ACHN (cell line): ENCODE measurements at regions not wholly inside any gene's neighbourhood (a gene's known extent, or its start where the extent isn't known, plus 50 kb on each side); places are given as distances from the start of the nearest gene placed in this dataset.

ENCODE experiments used
- DNase-seq: peaks from one replicate; pipeline ENCODE4 v3.0.0-alpha.2; 2015
- in situ Hi-C: cut with HindIII; loops from 2 replicates; pipeline ENCODE4 v1.10.0; 2017; ENCODE audit warnings: low sequenced_read_pairs, low pct_ligation_motif_present, low pct_unique_long_range_greater_than_20kb

DNA sequence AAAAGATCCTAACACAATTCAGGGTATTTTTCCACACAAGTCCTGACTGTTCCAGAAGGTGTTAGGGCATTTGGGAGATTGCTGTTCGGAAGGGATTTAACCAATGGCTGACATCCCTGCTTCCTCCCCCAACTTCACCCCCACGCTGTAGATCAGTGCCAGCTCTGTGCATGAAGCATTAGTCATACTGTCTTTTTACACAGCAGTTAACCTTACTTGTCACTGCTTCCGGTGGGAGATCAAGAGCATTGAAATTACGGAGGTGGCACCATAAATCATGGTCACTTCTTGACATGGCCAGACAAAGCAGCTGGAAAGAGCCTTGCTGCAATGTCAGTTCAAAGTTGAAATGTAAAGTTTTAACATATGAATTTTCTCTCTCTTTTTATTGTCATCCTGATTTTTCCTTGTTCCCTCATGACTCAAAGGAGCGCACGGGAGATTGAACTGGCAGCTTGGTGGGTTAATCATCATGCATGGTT lies 70.2 kb downstream of the HRH4 start:
- peak; percentile 47 for DNase-seq
- in situ Hi-C loops: no loop called here

DNA sequence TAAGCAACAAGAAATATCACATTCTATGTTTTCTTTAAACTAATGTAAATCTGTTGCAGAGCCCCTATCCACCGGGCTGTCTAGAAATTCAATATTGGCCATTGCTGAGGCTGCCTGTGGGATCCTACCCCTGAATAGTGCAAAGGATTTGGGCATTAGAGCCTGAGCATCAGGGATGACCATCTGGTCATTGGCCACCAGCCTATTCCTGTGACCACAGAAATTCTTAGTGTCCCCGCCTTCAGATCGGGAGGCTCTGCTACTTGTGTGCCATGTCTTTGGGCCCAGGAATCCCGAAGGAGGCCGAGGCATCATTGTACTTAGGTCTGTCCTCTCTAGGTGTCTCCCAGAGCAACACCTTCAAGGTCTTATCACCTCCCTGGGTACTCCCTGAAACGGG lies 73.8 kb downstream of the HRH4 start:
- no peak for DNase-seq
- in situ Hi-C loops: no loop called here

DNA sequence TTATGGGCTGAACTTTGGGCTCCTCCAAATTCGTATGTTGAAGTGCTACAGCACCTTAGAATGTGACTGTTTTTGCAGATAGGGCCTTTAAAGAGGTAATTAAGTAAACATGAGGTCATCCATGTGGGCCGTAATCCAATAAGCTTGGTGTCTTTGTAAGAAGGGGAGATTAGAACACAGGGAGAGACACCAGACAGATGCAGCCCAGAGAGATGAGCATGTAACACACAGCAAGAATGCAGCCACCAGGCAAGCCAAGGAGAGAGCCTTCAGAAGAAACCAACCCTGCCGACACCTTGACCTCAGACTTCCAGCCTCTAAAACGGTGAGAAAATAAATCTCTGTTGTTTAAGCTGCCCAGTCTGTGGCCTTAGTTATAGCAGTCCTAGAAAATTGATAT lies 74.3 kb downstream of the HRH4 start:
- in situ Hi-C loops: no loop called here
- no peak for DNase-seq

DNA sequence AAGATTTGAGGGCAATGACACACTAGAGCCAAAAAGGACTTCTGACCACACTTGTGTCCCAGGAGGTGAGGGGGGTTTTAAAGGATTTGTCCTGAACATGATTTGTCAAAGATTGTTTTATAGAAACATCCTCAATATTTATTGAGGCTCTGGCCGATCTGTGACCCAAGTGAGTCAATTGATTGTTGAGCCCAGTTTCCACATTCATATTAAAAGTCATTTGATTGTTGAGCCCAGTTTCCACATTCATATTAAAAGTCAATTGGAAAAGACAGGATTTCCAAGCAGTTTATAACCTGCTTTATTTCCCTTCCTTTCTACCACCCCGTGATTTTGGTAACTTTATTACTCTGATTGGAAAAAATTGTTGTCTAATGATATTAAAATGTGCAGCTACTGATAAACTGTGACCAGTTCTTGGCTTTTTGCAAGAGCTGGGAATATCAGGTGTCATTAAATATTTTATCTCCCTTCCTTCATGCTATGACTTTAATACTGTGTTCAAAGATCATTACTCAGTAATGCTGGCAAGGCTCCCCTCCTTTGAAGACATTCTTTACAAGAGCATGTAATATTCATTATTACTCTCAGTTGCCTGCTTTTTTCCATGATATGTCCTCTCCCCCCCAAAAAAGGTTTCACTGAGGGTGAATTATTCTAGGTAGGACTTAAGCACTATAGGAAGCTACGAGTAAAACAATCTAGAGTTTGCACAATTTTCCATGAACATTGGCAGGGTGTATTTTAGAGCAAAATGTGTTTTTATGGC lies 75.3 kb downstream of the HRH4 start:
- in situ Hi-C loops: no loop called here
- no peak for DNase-seq

DNA sequence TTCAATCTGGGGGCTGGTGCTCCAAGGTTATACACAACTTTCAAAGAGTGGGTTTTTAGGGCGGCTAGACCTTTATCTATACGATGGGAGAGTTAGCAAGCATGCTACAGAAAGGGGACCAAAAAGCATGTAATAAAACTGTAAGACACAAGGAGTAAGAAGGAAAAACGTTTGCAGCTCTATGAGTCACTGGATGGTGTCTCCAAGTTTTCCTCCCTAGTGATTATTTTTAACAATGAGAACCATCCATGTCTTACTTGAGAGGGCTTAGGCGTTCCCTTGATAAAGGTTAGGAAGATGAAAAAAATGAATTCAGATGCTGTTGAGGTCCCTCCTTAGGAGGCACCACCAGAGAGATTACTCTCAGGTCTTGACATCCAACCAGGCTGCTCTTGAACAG lies 75.9 kb downstream of the HRH4 start:
- in situ Hi-C loops: no loop called here

DNA sequence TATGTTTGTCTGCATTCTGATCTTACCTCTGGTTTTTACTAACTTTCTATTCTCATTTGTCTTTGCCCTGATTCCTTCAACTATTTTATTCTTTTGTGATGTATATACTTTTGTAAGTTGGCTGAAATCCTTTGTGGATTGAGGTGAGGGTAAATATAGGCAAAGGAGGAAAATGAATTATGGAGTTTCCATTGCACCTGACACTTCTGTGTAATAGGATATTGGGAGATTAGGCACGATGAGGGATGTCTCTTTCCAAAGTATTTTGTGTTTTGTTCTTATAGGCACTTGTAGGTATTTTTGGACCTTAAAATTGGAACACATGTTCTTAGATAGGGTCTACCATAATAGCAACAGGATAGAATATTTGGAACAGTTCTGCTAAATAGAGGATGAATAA lies 76.4 kb downstream of the HRH4 start:
- no peak for DNase-seq
- in situ Hi-C loops: no loop called here

More for the DNA sequence above, 75.9 kb downstream of the HRH4 start:
- DNase-seq: no peak

DNA sequence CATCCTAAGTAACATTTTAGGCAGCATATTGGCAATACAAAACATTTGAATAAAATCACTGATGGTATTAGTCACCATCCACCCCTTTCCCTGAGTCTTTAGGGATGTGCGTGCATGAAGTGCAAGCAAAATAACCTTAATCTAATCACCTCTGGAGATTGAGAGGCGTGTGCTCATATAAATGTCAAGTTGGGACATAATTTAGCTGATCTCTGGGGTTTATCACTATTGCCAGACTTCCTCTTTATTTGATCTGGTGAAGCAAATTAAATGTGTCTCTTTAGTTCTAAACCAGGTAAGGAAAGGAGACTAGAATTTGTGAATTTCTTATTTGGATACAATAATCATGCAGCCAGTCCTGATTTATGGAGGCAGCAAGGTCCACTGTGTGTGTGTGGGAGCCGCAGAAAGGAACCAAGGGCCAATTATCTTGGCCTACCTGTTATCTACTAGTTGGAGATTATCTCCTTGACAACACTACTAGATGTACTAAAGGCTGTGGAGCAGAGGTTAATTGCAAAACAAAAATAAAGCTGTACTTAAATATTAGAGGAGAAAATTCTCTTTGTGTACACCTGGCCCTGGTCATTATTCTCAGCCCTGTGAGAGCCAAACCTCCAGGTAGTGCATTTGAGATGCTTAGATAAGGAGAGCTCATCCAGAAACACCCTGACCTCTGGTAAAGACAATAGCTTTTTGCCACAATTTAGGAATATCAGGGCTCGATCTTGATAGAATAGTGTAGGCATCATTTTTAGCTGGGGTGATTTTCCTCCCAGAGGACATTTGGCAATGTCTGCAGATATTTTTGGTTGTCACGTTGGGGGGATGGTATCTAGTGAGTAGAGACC lies 78.2 kb downstream of the HRH4 start:
- in situ Hi-C loops: no loop called here
- DNase-seq: no peak

DNA sequence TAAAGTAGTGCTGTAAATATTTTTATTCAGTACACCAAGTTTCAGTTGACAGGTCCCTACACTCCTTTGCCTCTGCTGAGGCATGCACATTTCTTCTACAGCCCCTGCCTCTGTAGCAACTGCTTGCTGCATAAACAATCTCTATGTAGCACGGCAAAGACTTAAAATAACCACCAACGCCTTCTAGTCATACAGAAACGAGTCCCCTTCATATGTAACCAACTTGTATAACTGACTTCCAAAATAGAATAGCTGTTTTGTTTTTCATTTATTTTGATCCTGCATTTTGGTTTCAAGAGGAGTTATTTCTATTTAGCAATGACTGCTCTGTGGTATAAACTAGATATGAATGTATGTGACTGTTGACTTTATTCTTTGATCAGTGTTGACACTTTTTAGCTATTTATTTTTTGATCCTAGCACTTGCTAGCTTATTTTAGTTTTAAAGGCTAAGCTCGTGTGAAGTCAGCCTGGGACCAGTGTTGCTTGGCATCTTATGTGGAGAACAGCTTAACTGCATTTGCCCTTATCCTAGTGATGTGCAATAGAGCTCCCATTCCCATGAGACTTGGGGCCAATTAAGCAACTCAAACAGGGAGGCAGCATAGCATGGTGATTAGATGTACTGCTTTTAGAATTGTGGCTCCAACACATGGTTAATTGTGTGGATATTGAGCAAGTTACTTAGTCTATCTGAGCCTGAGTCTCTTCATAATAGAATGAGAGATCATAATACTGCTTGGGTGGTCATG lies 79.6 kb downstream of the HRH4 start:
- in situ Hi-C loops: no loop called here
- DNase-seq: no peak

DNA sequence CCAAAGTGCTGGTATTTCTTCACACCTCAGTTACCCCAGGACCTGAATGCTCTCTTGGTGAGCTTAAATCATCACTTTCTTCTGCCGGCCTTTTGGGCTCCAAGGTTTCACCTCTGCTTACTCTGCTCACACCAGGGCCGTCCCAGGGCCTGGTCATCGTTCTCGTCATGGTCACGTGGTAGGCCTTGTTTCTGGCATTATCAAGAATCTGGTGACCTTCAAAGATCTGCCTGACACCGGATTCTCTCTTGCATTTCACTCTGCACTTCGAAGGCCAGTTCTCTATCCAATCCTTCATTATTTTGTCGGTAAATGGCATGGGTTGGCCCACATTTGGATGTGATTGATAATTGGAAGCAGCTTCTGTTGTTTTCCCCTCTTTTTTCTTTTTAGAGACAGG lies 80.5 kb downstream of the HRH4 start:
- in situ Hi-C loops: no loop called here
- DNase-seq: no peak

DNA sequence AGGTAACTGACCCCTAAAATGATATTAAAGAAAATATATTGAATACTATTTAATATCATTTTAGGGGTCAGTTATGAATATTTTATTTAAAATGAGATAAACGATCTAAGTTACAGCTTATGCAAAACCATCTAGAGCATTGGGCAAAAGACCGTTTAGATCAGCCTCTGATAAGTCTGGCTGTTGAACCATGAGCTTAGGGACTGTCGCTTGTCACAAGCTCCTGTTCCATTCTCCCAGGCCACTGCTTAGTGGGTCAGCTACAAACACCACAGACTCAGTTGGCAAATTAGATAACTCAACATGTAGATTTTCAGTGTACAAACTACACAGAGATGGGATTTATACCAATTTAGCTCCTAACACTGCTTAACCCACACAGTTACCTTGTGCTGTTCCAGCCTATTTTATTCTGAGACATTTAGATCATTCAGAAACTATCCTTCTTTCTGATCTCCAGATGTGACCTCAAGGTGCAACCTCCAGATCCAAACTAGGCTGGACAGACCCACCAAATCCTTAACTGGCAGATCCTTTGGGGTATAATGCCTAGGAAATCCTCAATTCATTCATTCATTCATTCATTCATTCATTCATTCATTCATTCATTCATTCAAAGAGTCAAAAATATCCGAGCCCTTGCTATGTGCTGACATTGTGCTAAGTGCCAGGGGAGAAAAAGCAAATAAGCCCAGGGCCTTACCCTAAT lies 82.8 kb downstream of the HRH4 start:
- in situ Hi-C loops: no loop called here
- DNase-seq: no peak

DNA sequence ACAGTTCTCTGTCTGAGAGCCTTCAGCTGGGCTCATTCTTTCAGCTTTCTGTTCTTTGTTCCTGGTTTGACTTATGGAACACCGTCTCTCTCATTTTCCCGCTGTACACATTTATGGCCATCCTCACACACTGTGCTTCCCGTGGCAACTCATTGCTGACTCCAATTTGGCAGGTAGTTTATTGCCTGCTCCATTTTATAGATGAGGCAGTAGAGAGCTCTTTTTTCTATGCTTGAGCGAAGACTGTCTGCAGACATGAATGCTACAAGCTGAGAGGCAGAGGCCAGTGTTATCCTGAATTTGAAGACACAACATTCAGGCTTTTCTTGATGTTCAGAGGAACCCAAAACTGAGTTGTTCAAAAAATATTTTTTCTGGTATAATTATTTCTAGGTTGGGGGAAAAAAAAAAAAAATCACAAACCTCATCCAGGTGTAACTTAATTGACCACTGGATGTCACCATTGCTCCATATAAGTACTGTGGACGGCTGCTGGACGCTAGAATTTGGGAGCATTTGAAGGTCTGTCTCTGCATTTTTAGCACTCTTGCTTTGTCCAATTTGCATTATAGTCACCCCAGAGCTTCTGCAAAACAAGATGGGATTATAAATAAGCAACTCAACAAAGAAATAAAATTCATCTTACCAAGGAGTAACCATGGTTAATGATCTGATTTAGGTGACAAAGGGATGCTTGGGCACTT lies 83.5 kb downstream of the HRH4 start:
- peak; percentile 13 for DNase-seq
- in situ Hi-C loops: no loop called here

DNA sequence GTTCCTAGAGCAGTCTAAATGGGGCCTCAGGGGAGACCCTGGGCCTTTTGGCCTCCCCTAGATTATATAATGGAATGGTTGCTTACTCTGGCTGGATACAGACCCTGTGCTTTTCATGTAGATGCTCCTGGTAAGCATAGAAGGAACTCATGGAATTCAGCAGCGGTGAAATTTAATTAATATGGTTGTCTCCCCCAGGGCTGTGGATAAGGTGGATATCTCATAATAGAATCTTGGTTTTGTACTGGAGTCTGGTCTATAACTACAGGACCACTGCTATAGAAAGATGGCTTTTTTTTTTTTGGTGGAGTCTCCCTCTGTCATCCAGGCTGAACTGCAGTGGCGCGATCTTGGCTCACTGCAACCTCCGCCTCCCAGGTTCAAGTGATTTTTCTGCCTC lies 84.5 kb downstream of the HRH4 start:
- in situ Hi-C loops: no loop called here
- DNase-seq: no peak

DNA sequence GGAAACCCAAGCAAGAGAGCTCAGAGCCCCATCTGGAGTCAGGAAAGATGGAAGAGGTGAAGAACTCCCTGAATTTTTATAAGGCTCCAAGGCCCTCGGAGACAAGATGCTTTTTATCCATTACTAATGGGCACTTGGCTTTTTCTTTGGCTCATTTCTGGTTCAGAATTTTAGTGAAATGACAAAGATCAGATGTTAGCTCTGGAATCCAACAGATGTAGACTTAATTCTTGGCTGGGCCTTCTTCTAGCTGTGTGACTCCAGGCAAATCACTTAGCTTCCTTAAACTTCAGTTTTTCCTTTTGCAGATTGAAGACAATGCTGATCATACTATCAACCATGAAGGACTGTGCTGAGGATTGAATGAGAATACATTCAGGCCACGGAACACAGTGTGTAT lies 85.2 kb downstream of the HRH4 start:
- DNase-seq: no peak
- in situ Hi-C loops: no loop called here

DNA sequence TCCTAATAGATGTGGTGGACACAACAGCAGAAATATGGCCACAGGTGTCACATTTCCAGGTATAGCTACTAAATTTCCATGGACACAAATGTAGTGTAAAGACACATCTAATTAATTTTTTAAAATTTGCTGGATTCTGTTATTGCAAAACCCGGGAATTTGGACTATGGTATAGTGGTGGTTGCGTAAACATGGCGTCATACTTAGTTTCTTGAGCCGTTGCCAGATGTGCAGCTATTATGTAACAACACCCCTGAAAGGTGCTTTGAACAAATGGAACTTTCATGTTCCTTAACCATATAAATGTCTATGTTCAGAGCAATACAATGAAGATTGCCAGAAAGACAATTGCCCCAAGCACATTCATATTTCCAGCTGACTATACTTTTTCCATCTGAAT lies 85.9 kb downstream of the HRH4 start:
- no peak for DNase-seq
- in situ Hi-C loops: no loop called here

DNA sequence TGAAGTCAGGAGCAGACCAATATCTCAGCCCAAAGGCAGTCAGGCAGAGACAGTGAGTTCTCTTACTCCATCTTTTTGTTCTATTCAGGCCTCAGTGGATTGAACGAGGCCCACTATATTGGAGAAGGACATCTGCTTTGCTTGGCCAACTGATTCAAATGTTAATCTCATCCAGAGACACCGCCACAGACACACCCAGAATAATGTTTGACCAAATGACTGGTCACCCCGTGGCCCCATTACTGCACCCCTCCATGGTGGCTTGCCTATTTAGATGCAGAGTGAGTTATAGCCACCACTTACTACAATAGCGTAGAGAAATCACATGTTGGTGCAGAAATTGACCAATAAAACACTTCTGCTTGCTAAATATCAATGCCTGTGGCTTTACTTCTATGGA lies 88.1 kb downstream of the HRH4 start:
- in situ Hi-C loops: no loop called here
- DNase-seq: no peak

DNA sequence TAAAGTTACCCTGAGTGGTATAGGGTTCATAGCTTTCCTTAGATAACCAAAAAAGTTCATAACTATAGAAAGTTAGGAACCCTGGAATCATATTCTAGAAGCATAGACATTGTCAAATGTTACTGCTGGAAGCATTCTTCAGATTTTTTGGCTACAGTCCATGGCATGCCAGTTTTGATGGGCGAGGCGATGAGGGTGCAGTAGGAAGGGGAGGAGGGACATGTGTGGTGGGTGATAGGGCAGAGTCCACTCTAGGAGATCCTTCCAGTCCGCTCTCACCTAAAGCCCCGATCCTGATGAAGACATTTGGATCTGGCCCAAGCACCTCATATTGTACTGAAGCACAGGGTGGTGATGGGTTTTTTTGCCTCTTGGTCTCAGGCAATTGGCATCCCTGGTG lies 91.8 kb downstream of the HRH4 start:
- in situ Hi-C loops: no loop called here
- DNase-seq: no peak

DNA sequence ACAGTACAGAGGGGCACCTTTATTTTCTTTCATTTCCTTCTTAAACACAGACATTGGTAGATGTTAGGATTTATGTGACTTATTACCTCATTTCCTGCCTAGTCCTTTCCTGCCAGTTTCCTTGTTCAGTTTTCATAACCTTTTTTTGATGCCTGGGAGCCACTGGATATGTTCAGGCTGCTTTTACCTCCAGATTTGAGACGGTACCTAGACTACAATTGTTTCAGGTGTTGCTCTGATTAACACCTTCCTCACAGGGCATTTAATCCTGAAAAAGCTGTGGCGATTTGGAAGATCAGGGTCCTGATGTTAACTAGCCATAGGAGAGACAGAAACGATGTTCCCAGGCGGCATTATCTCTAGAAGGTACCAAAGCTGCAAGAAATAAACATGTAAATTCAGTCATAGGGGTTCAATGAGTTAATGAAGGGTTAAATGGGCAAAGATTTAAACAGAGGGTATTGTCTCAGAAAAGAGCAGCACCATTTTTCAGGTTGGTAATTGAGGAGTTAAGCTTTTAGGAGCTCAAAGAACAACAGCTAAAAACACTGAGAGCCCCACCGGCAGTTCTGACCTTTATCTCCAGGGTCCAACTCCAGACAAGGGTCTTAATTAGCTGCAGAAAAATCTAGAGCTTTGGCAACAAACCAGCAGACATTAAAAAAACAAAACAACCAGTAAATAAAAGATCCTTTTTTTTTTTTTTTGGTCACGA lies 93.3 kb downstream of the HRH4 start:
- in situ Hi-C loops: no loop called here
- DNase-seq: no peak

DNA sequence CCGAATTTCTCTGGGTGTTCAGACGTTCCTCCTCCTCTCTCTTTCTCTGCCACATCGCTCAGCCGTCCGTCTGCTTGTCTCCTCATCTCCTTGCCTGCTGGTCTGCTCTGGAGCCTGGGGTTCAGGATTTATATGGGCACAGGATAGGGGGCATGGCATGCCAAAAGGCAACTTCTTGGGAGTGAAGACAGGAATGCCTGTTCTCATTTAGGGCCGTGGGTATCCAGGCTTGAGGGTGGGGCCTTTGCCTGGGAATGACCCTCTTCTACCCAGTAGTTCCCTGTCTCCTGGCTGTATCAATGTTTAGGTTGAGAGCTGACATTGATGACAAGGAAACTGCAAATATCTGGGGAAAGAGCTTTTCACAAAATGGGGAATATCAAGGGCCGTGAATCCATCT lies 98.0 kb downstream of the HRH4 start:
- no peak for DNase-seq
- in situ Hi-C loops: no loop called here
